GM12878 (cell line): ENCODE measurements at regions not wholly inside any gene's neighbourhood (a gene's known extent, or its start where the extent isn't known, plus 50 kb on each side); places are given as distances from the start of the nearest gene placed in this dataset.

ENCODE experiments used
- ATAC-seq: fragments of 200-7000 bp; cut with Tn5 transposase; 3 replicates; pipeline ENCODE4 v1.9.1; 2020; ENCODE audit warnings: mild to moderate bottlenecking, moderate library complexity
- BruUV-seq: library from RNA; stranded (reverse); fragments of 400-500 nt; replicated peaks from 2 replicates; lab custom pipeline; 2021; lab: Mats Ljungman, UMichigan
- CTCF ChIA-PET: fragments of 300-600 bp; sonication (Branson Sonifier 250); formaldehyde crosslinking; extraction: SDS; loops from one replicate; lab custom pipeline; 2021; ENCODE audit warnings: inconsistent platforms; lab: Yijun Ruan, JAX
- POLR2A ChIA-PET: fragments of 350-600 bp; formaldehyde crosslinking; extraction: SDS; loops from one replicate; lab custom pipeline; 2021; ENCODE audit warnings: inconsistent platforms; lab: Charles Lee
- RAD21 ChIA-PET: fragments of 300-600 bp; sonication (Branson Sonifier 250); formaldehyde crosslinking; loops from one replicate; lab custom pipeline; 2023; ENCODE audit warnings: antibody characterized with exemption; ENCODE audit not compliant: unreplicated experiment; lab: Charles Lee
- SMC1A ChIA-PET: fragments of 300-600 bp; sonication (Branson Sonifier 250); formaldehyde crosslinking; loops from one replicate; lab custom pipeline; 2023; ENCODE audit not compliant: unreplicated experiment, uncharacterized antibody; lab: Charles Lee
- DNase-seq: peaks from one replicate; pipeline ENCODE4 v3.0.0-alpha.2; 2011; ENCODE audit warnings: low read depth, low spot score
- FAIRE-seq: peaks from 3 replicates; lab custom pipeline; 2011; peaks lifted over from hg19 to GRCh38; lab: Jason Lieb, UNC
- H2AFZ ChIP-seq: 2 replicates; pipeline ENCODE4 v1.6.0; 2011; ENCODE audit warnings: low read depth, low read length, control low read depth; ENCODE audit not compliant: control insufficient read depth
- H3K27ac ChIP-seq: 2 replicates; pipeline ENCODE4 v1.5.1; 2011; ENCODE audit warnings: control low read depth; ENCODE audit not compliant: control insufficient read depth, insufficient read depth
- H3K27me3 ChIP-seq, 2 experiments: replicated peaks in 1 of 2; 2 replicates each; pipeline versions ENCODE4 v1.6.0 to v1.6.1; 2011; ENCODE audit warnings: low read length in 1 of 2; ENCODE audit not compliant: control insufficient read depth in 2 of 2, insufficient read depth in 2 of 2
- H3K36me3 ChIP-seq, 2 experiments: 2 replicates each; pipeline ENCODE4 v1.5.1; 2011; ENCODE audit warnings: low read length in 1 of 2; ENCODE audit not compliant: control insufficient read depth in 2 of 2, insufficient read depth in 2 of 2
- H3K4me1 ChIP-seq: 2 replicates; pipeline ENCODE4 v1.6.1; 2011; ENCODE audit warnings: mild to moderate bottlenecking, low read length, moderate library complexity, mixed read lengths; ENCODE audit not compliant: control insufficient read depth, insufficient read depth
- H3K4me2 ChIP-seq: 2 replicates; pipeline ENCODE4 v1.6.0; 2011; ENCODE audit warnings: control low read depth; ENCODE audit not compliant: control insufficient read depth, insufficient read depth
- H3K4me3 ChIP-seq: fragments of 200-600 bp; sonication (generic); 2 replicates; pipeline ENCODE4 v1.5.1; 2016
- H3K79me2 ChIP-seq: 2 replicates; pipeline ENCODE4 v1.6.0; 2011; ENCODE audit warnings: low read length; ENCODE audit not compliant: control insufficient read depth, insufficient read depth
- H3K9ac ChIP-seq: 2 replicates; pipeline ENCODE4 v1.8.0; 2011; ENCODE audit warnings: low read length, control low read depth, mixed read lengths; ENCODE audit not compliant: control insufficient read depth, insufficient read depth
- H3K9me3 ChIP-seq: replicated peaks from 3 replicates; pipeline ENCODE4 v1.5.1; 2011; ENCODE audit warnings: mild to moderate bottlenecking, low read length; ENCODE audit not compliant: control insufficient read depth, insufficient read depth
- H4K20me1 ChIP-seq: 2 replicates; pipeline ENCODE4 v1.6.0; 2011; ENCODE audit not compliant: control insufficient read depth, insufficient read depth
- ATF7 ChIP-seq: fragments of 450-650 bp; IDR thresholded peaks from 2 replicates; pipeline ENCODE4 v1.6.1; 2016; ENCODE audit warnings: low read depth, mild to moderate bottlenecking
- CHD1 ChIP-seq: IDR thresholded peaks from 2 replicates; pipeline ENCODE4 v1.6.1; 2012; ENCODE audit warnings: low read depth, low read length, improper control_type of control experiment
- GABPA ChIP-seq: IDR thresholded peaks from 2 replicates; pipeline ENCODE4 v1.6.1; 2014; ENCODE audit warnings: antibody characterized with exemption, low read depth, mild to moderate bottlenecking, inconsistent platforms
- JUND ChIP-seq: IDR thresholded peaks from 2 replicates; pipeline ENCODE4 v1.6.1; 2012; ENCODE audit warnings: low read depth, mild to moderate bottlenecking, low read length, improper control_type of control experiment, moderate library complexity
- RELB ChIP-seq: fragments of 450-650 bp; IDR thresholded peaks from 2 replicates; pipeline ENCODE4 v1.6.1; 2017; ENCODE audit warnings: low read depth, mild to moderate bottlenecking, moderate library complexity
- SMARCA5 ChIP-seq: fragments of 450-650 bp; IDR thresholded peaks from 2 replicates; pipeline ENCODE4 v1.6.1; 2017; ENCODE audit warnings: mild to moderate bottlenecking
- WRNIP1 ChIP-seq: IDR thresholded peaks from 2 replicates; pipeline ENCODE4 v1.6.1; 2011; ENCODE audit warnings: low read depth, low read length, improper control_type of control experiment, borderline replicate concordance
- YY1 ChIP-seq: IDR thresholded peaks from 2 replicates; pipeline ENCODE4 v1.6.1; 2011; ENCODE audit warnings: low read depth, mild to moderate bottlenecking, low read length
- ZNF384 ChIP-seq: IDR thresholded peaks from 2 replicates; pipeline ENCODE4 v1.6.1; 2012; ENCODE audit warnings: low read depth, mild to moderate bottlenecking, low read length, improper control_type of control experiment, borderline replicate concordance
- WGBS: methylation state at CpG from one replicate; pipeline ENCODE4 v1.1.6; 2016; ENCODE audit warnings: low lambda C conversion rate; ENCODE audit not compliant: insufficient replicate concordance, insufficient coverage; ENCODE audit errors: missing lambda C conversion rate; 5-methylcytosine and 5-hydroxymethylcytosine counted together
- in situ Hi-C: fragments of 300-500 bp; cut with MboI; formaldehyde crosslinking; loops from 9 replicates; pipeline ENCODE4 v1.14.3; 2018; ENCODE audit warnings: mixed read lengths
- intact Hi-C: fragments of 100-400 bp; cut with micrococcal nuclease; formaldehyde crosslinking; loops from one replicate; pipeline ENCODE4 v1.14.2; 2022; ENCODE audit not compliant: unreplicated experiment
- TF ChIP-seq, protein P1 (sequence below): fragments of 450-650 bp; IDR thresholded peaks from 2 replicates; pipeline ENCODE4 v1.6.1; 2018; ENCODE audit warnings: borderline replicate concordance, mild to moderate bottlenecking; ENCODE audit not compliant: partially characterized antibody
- TF ChIP-seq, protein P2 (sequence below): fragments of 150-350 bp; IDR thresholded peaks from 2 replicates; pipeline ENCODE4 v1.6.1; 2014; ENCODE audit warnings: mild to moderate bottlenecking, low read depth, low read length
- TF ChIP-seq, protein P3 (sequence below): fragments of 450-650 bp; IDR thresholded peaks from 2 replicates; pipeline ENCODE4 v1.6.1; 2017; ENCODE audit warnings: antibody characterized with exemption, mild to moderate bottlenecking, moderate library complexity

DNA sequence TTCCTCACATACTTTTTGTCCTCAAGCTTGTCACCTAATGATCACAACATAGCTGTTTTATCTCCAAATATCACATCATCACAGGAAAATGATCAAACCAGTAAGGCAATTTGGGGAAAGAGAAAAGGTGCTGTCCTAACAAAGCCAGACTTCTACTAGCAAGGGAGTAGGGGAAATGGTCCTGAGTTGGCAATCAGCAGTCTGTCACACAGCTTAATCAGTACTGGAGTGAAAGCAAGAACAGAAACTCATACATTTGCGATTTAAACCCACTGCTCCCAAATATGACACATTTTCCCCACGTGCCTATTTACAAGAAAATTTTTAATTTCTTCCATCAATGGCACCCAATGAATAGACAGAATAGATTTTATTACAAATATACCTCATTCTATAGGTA, 546.8 kb upstream of the FMR1 start:
- Histone ChIP-seq H3K4me3 (no peak overlapping the region), H3K9ac (no peak overlapping the region), H4K20me1 (no peaks in the 10 kb centered on the region), H2AFZ (no peak overlapping the region), H3K36me3 (no peaks in the 10 kb centered on the region), H3K79me2 (no peaks in the 10 kb centered on the region), H3K27ac (no peak overlapping the region), H3K27me3 (no peaks in the 10 kb centered on the region), H3K9me3 (no peaks in the 10 kb centered on the region), H3K4me2 (no peak overlapping the region), H3K4me1 (no peaks in the 10 kb centered on the region)
- 44% methylated on average over 2 of the region's 2 CpGs for WGBS
- intact Hi-C loops: no loop called here
- RAD21 ChIA-PET: no interaction called here
- POLR2A ChIA-PET: no interaction called here
- CTCF ChIA-PET: no interaction called here
- no peak for ATAC-seq
- in situ Hi-C loops: no loop called here
- no peak for FAIRE-seq
- SMC1A ChIA-PET: no interaction called here
- DNase-seq: no peak
- TF ChIP-seq RELB (no peak), GABPA (no peak), WRNIP1 (no peak), JUND (no peak), YY1 (no peak), SMARCA5 (no peak), CHD1 (no peak), ZNF384 (no peak), ATF7 (no peak)
- TF ChIP-seq, protein P1, sequence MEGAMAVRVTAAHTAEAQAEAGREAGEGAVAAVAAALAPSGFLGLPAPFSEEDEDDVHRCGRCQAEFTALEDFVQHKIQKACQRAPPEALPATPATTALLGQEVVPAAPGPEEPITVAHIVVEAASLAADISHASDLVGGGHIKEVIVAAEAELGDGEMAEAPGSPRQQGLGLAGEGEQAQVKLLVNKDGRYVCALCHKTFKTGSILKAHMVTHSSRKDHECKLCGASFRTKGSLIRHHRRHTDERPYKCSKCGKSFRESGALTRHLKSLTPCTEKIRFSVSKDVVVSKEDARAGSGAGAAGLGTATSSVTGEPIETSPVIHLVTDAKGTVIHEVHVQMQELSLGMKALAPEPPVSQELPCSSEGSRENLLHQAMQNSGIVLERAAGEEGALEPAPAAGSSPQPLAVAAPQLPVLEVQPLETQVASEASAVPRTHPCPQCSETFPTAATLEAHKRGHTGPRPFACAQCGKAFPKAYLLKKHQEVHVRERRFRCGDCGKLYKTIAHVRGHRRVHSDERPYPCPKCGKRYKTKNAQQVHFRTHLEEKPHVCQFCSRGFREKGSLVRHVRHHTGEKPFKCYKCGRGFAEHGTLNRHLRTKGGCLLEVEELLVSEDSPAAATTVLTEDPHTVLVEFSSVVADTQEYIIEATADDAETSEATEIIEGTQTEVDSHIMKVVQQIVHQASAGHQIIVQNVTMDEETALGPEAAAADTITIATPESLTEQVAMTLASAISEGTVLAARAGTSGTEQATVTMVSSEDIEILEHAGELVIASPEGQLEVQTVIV: no peak
- TF ChIP-seq, protein P2, sequence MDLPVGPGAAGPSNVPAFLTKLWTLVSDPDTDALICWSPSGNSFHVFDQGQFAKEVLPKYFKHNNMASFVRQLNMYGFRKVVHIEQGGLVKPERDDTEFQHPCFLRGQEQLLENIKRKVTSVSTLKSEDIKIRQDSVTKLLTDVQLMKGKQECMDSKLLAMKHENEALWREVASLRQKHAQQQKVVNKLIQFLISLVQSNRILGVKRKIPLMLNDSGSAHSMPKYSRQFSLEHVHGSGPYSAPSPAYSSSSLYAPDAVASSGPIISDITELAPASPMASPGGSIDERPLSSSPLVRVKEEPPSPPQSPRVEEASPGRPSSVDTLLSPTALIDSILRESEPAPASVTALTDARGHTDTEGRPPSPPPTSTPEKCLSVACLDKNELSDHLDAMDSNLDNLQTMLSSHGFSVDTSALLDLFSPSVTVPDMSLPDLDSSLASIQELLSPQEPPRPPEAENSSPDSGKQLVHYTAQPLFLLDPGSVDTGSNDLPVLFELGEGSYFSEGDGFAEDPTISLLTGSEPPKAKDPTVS: no peak
- TF ChIP-seq, protein P3, sequence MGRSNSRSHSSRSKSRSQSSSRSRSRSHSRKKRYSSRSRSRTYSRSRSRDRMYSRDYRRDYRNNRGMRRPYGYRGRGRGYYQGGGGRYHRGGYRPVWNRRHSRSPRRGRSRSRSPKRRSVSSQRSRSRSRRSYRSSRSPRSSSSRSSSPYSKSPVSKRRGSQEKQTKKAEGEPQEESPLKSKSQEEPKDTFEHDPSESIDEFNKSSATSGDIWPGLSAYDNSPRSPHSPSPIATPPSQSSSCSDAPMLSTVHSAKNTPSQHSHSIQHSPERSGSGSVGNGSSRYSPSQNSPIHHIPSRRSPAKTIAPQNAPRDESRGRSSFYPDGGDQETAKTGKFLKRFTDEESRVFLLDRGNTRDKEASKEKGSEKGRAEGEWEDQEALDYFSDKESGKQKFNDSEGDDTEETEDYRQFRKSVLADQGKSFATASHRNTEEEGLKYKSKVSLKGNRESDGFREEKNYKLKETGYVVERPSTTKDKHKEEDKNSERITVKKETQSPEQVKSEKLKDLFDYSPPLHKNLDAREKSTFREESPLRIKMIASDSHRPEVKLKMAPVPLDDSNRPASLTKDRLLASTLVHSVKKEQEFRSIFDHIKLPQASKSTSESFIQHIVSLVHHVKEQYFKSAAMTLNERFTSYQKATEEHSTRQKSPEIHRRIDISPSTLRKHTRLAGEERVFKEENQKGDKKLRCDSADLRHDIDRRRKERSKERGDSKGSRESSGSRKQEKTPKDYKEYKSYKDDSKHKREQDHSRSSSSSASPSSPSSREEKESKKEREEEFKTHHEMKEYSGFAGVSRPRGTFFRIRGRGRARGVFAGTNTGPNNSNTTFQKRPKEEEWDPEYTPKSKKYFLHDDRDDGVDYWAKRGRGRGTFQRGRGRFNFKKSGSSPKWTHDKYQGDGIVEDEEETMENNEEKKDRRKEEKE: no peak
- BruUV-seq: no TSS peak
